HTR-8/SVneo (cell line): ENCODE measurements at regions not wholly inside any gene's neighbourhood (a gene's known extent, or its start where the extent isn't known, plus 50 kb on each side); places are given as distances from the start of the nearest gene placed in this dataset.

Source experiments
- DNase-seq: peaks from one replicate; pipeline ENCODE4 v3.0.0; 2011; ENCODE audit warnings: low spot score, mixed read lengths; ENCODE audit not compliant: insufficient read length
- FAIRE-seq: peaks from 2 replicates; lab custom pipeline; 2011; peaks lifted over from hg19 to GRCh38; lab: Jason Lieb, UNC

- FAIRE-seq: no peak
- no peak for DNase-seq
Measured at GRCh38 chr2:9681427-9681817, 50.6 kb upstream of the YWHAQ start.

GRCh38 chr2:9685637-9686036 lies 54.8 kb upstream of the YWHAQ start:
- no peak for FAIRE-seq

GRCh38 chr2:9686061-9686460 lies 55.3 kb upstream of the YWHAQ start:
- DNase-seq (no peak), FAIRE-seq (no peak)

More at GRCh38 chr2:9685637-9686036, 54.8 kb upstream of the YWHAQ start:
- DNase-seq: no peak

- DNase-seq (peak; percentile 79), FAIRE-seq (peak; percentile 74)
Measured at GRCh38 chr2:9690252-9690651, 59.5 kb upstream of the YWHAQ start.

- FAIRE-seq (no peak), DNase-seq (no peak)
Measured at GRCh38 chr2:9690716-9691498, 60.1 kb upstream of the YWHAQ start.

GRCh38 chr2:9692456-9693195 lies 61.8 kb upstream of the YWHAQ start:
- DNase-seq (no peak), FAIRE-seq (no peak)

GRCh38 chr2:9693196-9693491 lies 62.3 kb upstream of the YWHAQ start:
- DNase-seq: no peak
- FAIRE-seq: no peak

GRCh38 chr2:9693646-9694045 lies 62.8 kb upstream of the YWHAQ start:
- FAIRE-seq: no peak
- no peak for DNase-seq

- FAIRE-seq (no peak), DNase-seq (no peak)
Measured at GRCh38 chr2:9694661-9695234, 64.0 kb upstream of the YWHAQ start.

- DNase-seq: no peak
- no peak for FAIRE-seq
Measured at GRCh38 chr2:9695941-9696340, 65.1 kb upstream of the YWHAQ start.

- DNase-seq: no peak
- FAIRE-seq: no peak
Measured at GRCh38 chr2:9696731-9697130, 65.9 kb upstream of the YWHAQ start.

- FAIRE-seq: no peak
- no peak for DNase-seq
Measured at GRCh38 chr2:9697909-9698308, 67.1 kb upstream of the YWHAQ start.

- FAIRE-seq (no peak), DNase-seq (peak; percentile 60)
Measured at GRCh38 chr2:9699139-9700108, 68.6 kb upstream of the YWHAQ start.

- no peak for FAIRE-seq
- DNase-seq: no peak
Measured at GRCh38 chr2:9700109-9700495, 69.3 kb upstream of the YWHAQ start.

GRCh38 chr2:9702604-9703084 lies 71.8 kb upstream of the YWHAQ start:
- no peak for FAIRE-seq
- no peak for DNase-seq

- DNase-seq (peak; percentile 90), FAIRE-seq (peak; percentile 76)
Measured at GRCh38 chr2:9703085-9703678, 72.4 kb upstream of the YWHAQ start.

GRCh38 chr2:9703701-9704221 lies 73.0 kb upstream of the YWHAQ start:
- DNase-seq (peak; percentile 91), FAIRE-seq (no peak)

GRCh38 chr2:9704600-9704999 lies 73.8 kb upstream of the YWHAQ start:
- no peak for DNase-seq
- no peak for FAIRE-seq

GRCh38 chr2:9705196-9705595 lies 74.4 kb upstream of the YWHAQ start:
- DNase-seq (no peak), FAIRE-seq (no peak)

GRCh38 chr2:9707008-9707407 lies 76.2 kb upstream of the YWHAQ start:
- FAIRE-seq: no peak
- no peak for DNase-seq
